HEK293 (cell line): ENCODE measurements at regions not wholly inside any gene's neighbourhood (a gene's known extent, or its start where the extent isn't known, plus 50 kb on each side); places are given as distances from the start of the nearest gene placed in this dataset.
"Not testable (repeated sequence)": the region's sequence is repeated elsewhere in the genome, so short reads cannot be mapped to it uniquely, and the experiment has no call there.

ENCODE experiments used
- CTCF ChIA-PET: fragments of 350-600 bp; formaldehyde crosslinking; extraction: SDS; loops from one replicate; lab custom pipeline; 2021; ENCODE audit warnings: antibody characterized with exemption; lab: Yijun Ruan, JAX
- POLR2A ChIA-PET: fragments of 300-600 bp; formaldehyde crosslinking; extraction: SDS; loops from one replicate; lab custom pipeline; 2020; ENCODE audit warnings: antibody characterized with exemption, inconsistent platforms; lab: Yijun Ruan, JAX
- H3K27ac ChIP-seq: fragments of 200-500 bp; sonication (Bioruptor generic); 2 replicates; pipeline ENCODE4 v1.5.1; 2014; ENCODE audit warnings: low read depth, low read length, control low read depth, inconsistent platforms; ENCODE audit errors: extremely low read depth
- H3K36me3 ChIP-seq, 2 experiments: fragments of 200-500 bp in 1 of 2; sonication (Bioruptor generic) in 1 of 2; 1 replicate in 1 of 2; 2 replicates in 1 of 2; pipeline ENCODE4 v1.5.1; 2014 to 2017; ENCODE audit warnings: inconsistent platforms in 2 of 2, low read length in 2 of 2; ENCODE audit not compliant: control insufficient read depth in 2 of 2, insufficient read depth in 1 of 2
- H3K4me1 ChIP-seq: fragments of 200-500 bp; sonication (Bioruptor generic); 2 replicates; pipeline ENCODE4 v1.5.1; 2014; ENCODE audit warnings: mild to moderate bottlenecking, low read length, inconsistent platforms; ENCODE audit not compliant: control insufficient read depth, insufficient read depth
- H3K4me3 ChIP-seq: 2 replicates; pipeline ENCODE4 v1.5.1; 2011; ENCODE audit warnings: low read depth, mild to moderate bottlenecking, control low read depth, low read length, moderate library complexity
- H3K9me3 ChIP-seq: fragments of 200-500 bp; sonication (Bioruptor generic); 2 replicates; pipeline ENCODE4 v1.5.1; 2014; ENCODE audit warnings: low read depth, low read length, inconsistent platforms; ENCODE audit not compliant: control insufficient read depth, insufficient read depth
- BCL11B ChIP-seq: fragments of 450-650 bp; formaldehyde crosslinking; IDR thresholded peaks from 2 replicates; pipeline ENCODE4 v1.5.1; 2016; ENCODE audit warnings: low read depth, missing biosample characterization, missing genetic modification characterization
- HIC1 ChIP-seq: fragments of 450-650 bp; formaldehyde crosslinking; IDR thresholded peaks from 2 replicates; pipeline ENCODE4 v1.5.1; 2016; ENCODE audit warnings: missing biosample characterization, missing genetic modification characterization
- KLF16 ChIP-seq: fragments of 450-650 bp; formaldehyde crosslinking; IDR thresholded peaks from 2 replicates; pipeline ENCODE4 v1.5.1; 2017; ENCODE audit warnings: missing biosample characterization, missing genetic modification characterization
- OVOL3 ChIP-seq: fragments of 450-650 bp; formaldehyde crosslinking; IDR thresholded peaks from 2 replicates; pipeline ENCODE4 v1.5.1; 2016; ENCODE audit warnings: missing biosample characterization, missing genetic modification characterization
- PATZ1 ChIP-seq: fragments of 450-650 bp; formaldehyde crosslinking; IDR thresholded peaks from 2 replicates; pipeline ENCODE4 v1.5.1; 2016; ENCODE audit warnings: missing biosample characterization, missing genetic modification characterization
- REST ChIP-seq: fragments of 450-650 bp; formaldehyde crosslinking; IDR thresholded peaks from 2 replicates; pipeline ENCODE4 v1.5.1; 2016; ENCODE audit warnings: missing biosample characterization, missing genetic modification characterization
- ZEB2 ChIP-seq: fragments of 450-650 bp; formaldehyde crosslinking; IDR thresholded peaks from 2 replicates; pipeline ENCODE4 v1.5.1; 2016; ENCODE audit warnings: missing biosample characterization, missing genetic modification characterization
- ZNF140 ChIP-seq: fragments of 450-650 bp; formaldehyde crosslinking; IDR thresholded peaks from 2 replicates; pipeline ENCODE4 v1.5.1; 2016; ENCODE audit warnings: missing biosample characterization, missing genetic modification characterization
- ZNF398 ChIP-seq: fragments of 450-650 bp; formaldehyde crosslinking; IDR thresholded peaks from 2 replicates; pipeline ENCODE4 v1.5.1; 2017; ENCODE audit warnings: missing biosample characterization, missing genetic modification characterization
- ZNF692 ChIP-seq: fragments of 450-650 bp; formaldehyde crosslinking; IDR thresholded peaks from 2 replicates; pipeline ENCODE4 v1.5.1; 2016; ENCODE audit warnings: missing biosample characterization, missing genetic modification characterization
- ZSCAN16 ChIP-seq: fragments of 450-650 bp; formaldehyde crosslinking; IDR thresholded peaks from 2 replicates; pipeline ENCODE4 v1.5.1; 2016; ENCODE audit warnings: missing biosample characterization, missing genetic modification characterization
- TF ChIP-seq, protein P1 (sequence below): fragments of 450-650 bp; formaldehyde crosslinking; IDR thresholded peaks from 2 replicates; pipeline ENCODE4 v1.5.1; 2016; ENCODE audit warnings: missing biosample characterization, missing genetic modification characterization

GRCh38 chr2:138247302-138247701, 254.3 kb upstream of the SPOPL start (continued):
- TF ChIP-seq OVOL3 (tag by site-specific recombination) (no peak), ZEB2 (no peak), ZNF140 (tag by site-specific recombination) (no peak), ZNF692 (tag by site-specific recombination) (no peak)
- TF ChIP-seq, all 188 proteins: peak for 0

- ChIA-PET POLR2A (no interaction called here), CTCF (no interaction called here)
- Histone ChIP-seq H3K4me3 (no peak overlapping the region), H3K36me3 (no peaks in the 10 kb centered on the region), H3K4me1 (no peaks in the 10 kb centered on the region), H3K9me3 (no peaks in the 10 kb centered on the region), H3K27ac (no peak overlapping the region)
- TF ChIP-seq ZSCAN16 (tag by site-specific recombination): no peak
- no peak for TF ChIP-seq HIC1 (tag by site-specific recombination)
- TF ChIP-seq BCL11B (tag by site-specific recombination): no peak
- TF ChIP-seq ZEB2: no peak
- no peak for TF ChIP-seq REST (tag by site-specific recombination)
- TF ChIP-seq ZNF398: no peak
- TF ChIP-seq, protein P1, sequence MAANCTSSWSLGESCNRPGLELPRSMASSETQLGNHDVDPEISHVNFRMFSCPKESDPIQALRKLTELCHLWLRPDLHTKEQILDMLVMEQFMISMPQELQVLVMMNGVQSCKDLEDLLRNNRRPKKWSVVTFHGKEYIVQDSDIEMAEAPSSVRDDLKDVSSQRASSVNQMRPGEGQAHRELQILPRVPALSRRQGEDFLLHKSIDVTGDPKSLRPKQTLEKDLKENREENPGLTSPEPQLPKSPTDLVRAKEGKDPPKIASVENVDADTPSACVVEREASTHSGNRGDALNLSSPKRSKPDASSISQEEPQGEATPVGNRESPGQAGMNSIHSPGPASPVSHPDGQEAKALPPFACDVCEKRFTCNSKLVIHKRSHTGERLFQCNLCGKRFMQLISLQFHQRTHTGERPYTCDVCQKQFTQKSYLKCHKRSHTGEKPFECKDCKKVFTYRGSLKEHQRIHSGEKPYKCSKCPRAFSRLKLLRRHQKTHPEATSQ (tag by site-specific recombination): no peak
- no peak for TF ChIP-seq KLF16 (tag by site-specific recombination)
- TF ChIP-seq PATZ1 (tag by site-specific recombination): no peak
Measured at GRCh38 chr2:138249207-138249606, 252.4 kb upstream of the SPOPL start.

GRCh38 chr2:138250843-138251320, 250.7 kb upstream of the SPOPL start:
- H3K36me3 ChIP-seq, H3K4me3 ChIP-seq, H3K9me3 ChIP-seq, H3K4me1 ChIP-seq, POLR2A ChIA-PET, H3K27ac ChIP-seq: not testable (repeated sequence)
- CTCF ChIA-PET: interaction anchor here (0.6 kb wide), 1 partner anchor 270 kb away, joined by 5 read pairs; no protein-coding TSS in a partner anchor
